SK-N-SH (cell line): ENCODE measurements at regions not wholly inside any gene's neighbourhood (a gene's known extent, or its start where the extent isn't known, plus 50 kb on each side); places are given as distances from the start of the nearest gene placed in this dataset.

Source experiments
- CTCF ChIA-PET: fragments of 300-600, 350-600 bp; formaldehyde crosslinking; extraction: SDS; loops from one replicate; lab custom pipeline; 2021; lab: Yijun Ruan, JAX
- POLR2A ChIA-PET: fragments of 350-600 bp; sonication (Branson Sonifier 250); formaldehyde crosslinking; extraction: SDS; loops from one replicate; lab custom pipeline; 2020; ENCODE audit warnings: antibody characterized with exemption, inconsistent platforms; lab: Yijun Ruan, JAX
- DNase-seq: peaks from one replicate; pipeline ENCODE4 v3.0.0; 2012
- H2AFZ ChIP-seq: fragments of 200-600 bp; sonication (generic); 2 replicates; pipeline ENCODE4 v1.8.1; 2016; ENCODE audit warnings: antibody characterized with exemption, mild to moderate bottlenecking, low read depth
- H3F3A ChIP-seq: fragments of 200-600 bp; sonication (generic); replicated peaks from 2 replicates; pipeline ENCODE3; 2016; ENCODE audit warnings: antibody characterized with exemption, mild to moderate bottlenecking; ENCODE audit not compliant: insufficient read depth
- H3K27ac ChIP-seq, 2 experiments: fragments of 200-500 bp in 1 of 2; fragments of 200-600 bp in 1 of 2; sonication (Bioruptor generic) in 1 of 2; sonication (generic), shearing (Covaris generic) in 1 of 2; 2 replicates each; pipeline versions ENCODE4 v1.5.1 to v1.6.1; 2014 to 2016; ENCODE audit warnings: low read depth in 2 of 2, inconsistent platforms in 1 of 2, low read length in 1 of 2, mild to moderate bottlenecking in 1 of 2, mixed read lengths in 1 of 2
- H3K27me3 ChIP-seq: fragments of 200-600 bp; sonication (generic), shearing (Covaris generic); 2 replicates; pipeline ENCODE4 v1.6.1; 2016; ENCODE audit warnings: mixed run types; ENCODE audit not compliant: insufficient read depth
- H3K36me3 ChIP-seq, 2 experiments: fragments of 200-500 bp in 1 of 2; fragments of 200-600 bp in 1 of 2; sonication (Bioruptor generic) in 1 of 2; sonication (generic) in 1 of 2; replicated peaks in 1 of 2; 2 replicates each; pipeline versions ENCODE3 to v1.5.1; 2014 to 2016; ENCODE audit warnings: low read length in 1 of 2, mild to moderate bottlenecking in 1 of 2; ENCODE audit not compliant: insufficient read depth in 2 of 2, control insufficient read depth in 1 of 2
- H3K4me1 ChIP-seq, 2 experiments: fragments of 200-500 bp in 1 of 2; fragments of 200-600 bp in 1 of 2; sonication (Bioruptor generic) in 1 of 2; sonication (generic), shearing (Covaris generic) in 1 of 2; 2 replicates each; pipeline versions ENCODE4 v1.5.1 to v1.6.1; 2014 to 2016; ENCODE audit warnings: low read depth in 1 of 2, low read length in 1 of 2, mixed run types in 1 of 2; ENCODE audit not compliant: insufficient read depth in 2 of 2, control insufficient read depth in 1 of 2
- H3K4me2 ChIP-seq: fragments of 200-600 bp; sonication (generic), shearing (Covaris generic); 2 replicates; pipeline ENCODE4 v1.6.1; 2017; ENCODE audit warnings: mixed run types
- H3K4me3 ChIP-seq, 2 experiments: fragments of 200-500 bp in 1 of 2; fragments of 200-600 bp in 1 of 2; sonication (Bioruptor generic) in 1 of 2; sonication (generic), shearing (Covaris generic) in 1 of 2; 2 replicates each; pipeline versions ENCODE4 v1.5.1 to v1.8.1; 2014 to 2016; ENCODE audit warnings: low read depth in 2 of 2, inconsistent platforms in 1 of 2, low read length in 1 of 2, mild to moderate bottlenecking in 1 of 2, mixed read lengths in 1 of 2, moderate library complexity in 1 of 2
- H3K79me2 ChIP-seq: fragments of 200-600 bp; sonication (generic); 2 replicates; pipeline ENCODE4 v1.8.1; 2017; ENCODE audit warnings: mild to moderate bottlenecking; ENCODE audit not compliant: insufficient read depth
- H3K9ac ChIP-seq: fragments of 200-600 bp; sonication (generic); 2 replicates; pipeline ENCODE4 v1.6.1; 2017; ENCODE audit warnings: mixed run types
- H3K9me2 ChIP-seq: fragments of 200-600 bp; sonication (generic); 2 replicates; pipeline ENCODE4 v1.6.1; 2017; ENCODE audit warnings: mixed run types
- H3K9me3 ChIP-seq: fragments of 200-600 bp; sonication (generic); 2 replicates; pipeline ENCODE4 v1.6.1; 2017; ENCODE audit warnings: mixed run types, mild to moderate bottlenecking, moderate library complexity
- H4K20me1 ChIP-seq: fragments of 200-600 bp; sonication (generic); 2 replicates; pipeline ENCODE4 v1.6.1; 2017; ENCODE audit warnings: mild to moderate bottlenecking, mixed run types; ENCODE audit not compliant: insufficient read depth
- CHD2 ChIP-seq: fragments of 150-350 bp; IDR thresholded peaks from 2 replicates; pipeline ENCODE4 v1.6.1; 2018; ENCODE audit warnings: low read length; ENCODE audit not compliant: partially characterized antibody
- FOSL2 ChIP-seq: IDR thresholded peaks from 2 replicates; pipeline ENCODE4 v1.4.0; 2012; ENCODE audit warnings: low read depth, mild to moderate bottlenecking, moderate library complexity, borderline replicate concordance
- GABPA ChIP-seq: IDR thresholded peaks from 2 replicates; pipeline ENCODE4 v1.4.0; 2012; ENCODE audit warnings: low read depth, mild to moderate bottlenecking
- JUND ChIP-seq: IDR thresholded peaks from 2 replicates; pipeline ENCODE4 v1.4.0; 2012
- POLR2AphosphoS5 ChIP-seq: IDR thresholded peaks from 2 replicates; pipeline ENCODE4 v1.6.1; 2012; ENCODE audit warnings: low read depth, low read length
- RAD21 ChIP-seq: IDR thresholded peaks from 2 replicates; pipeline ENCODE4 v1.6.1; 2012; ENCODE audit warnings: mild to moderate bottlenecking, low read length
- RFX5 ChIP-seq: IDR thresholded peaks from 2 replicates; pipeline ENCODE4 v1.6.1; 2012; ENCODE audit warnings: mild to moderate bottlenecking, improper control_type of control experiment, low read length
- RXRA ChIP-seq: IDR thresholded peaks from 2 replicates; pipeline ENCODE4 v1.4.0; 2012; ENCODE audit warnings: low read depth, mild to moderate bottlenecking, borderline replicate concordance
- SMC3 ChIP-seq: IDR thresholded peaks from 2 replicates; pipeline ENCODE4 v1.6.1; 2012; ENCODE audit warnings: low read depth, low read length, improper control_type of control experiment
- TAF1 ChIP-seq: IDR thresholded peaks from 2 replicates; pipeline ENCODE4 v1.6.1; 2012; ENCODE audit warnings: low read depth, mild to moderate bottlenecking, low read length, moderate library complexity, borderline replicate concordance
- TEAD4 ChIP-seq: IDR thresholded peaks from 2 replicates; pipeline ENCODE4 v1.4.0; 2012; ENCODE audit warnings: mild to moderate bottlenecking, borderline replicate concordance; ENCODE audit not compliant: insufficient read depth
- YY1 ChIP-seq: IDR thresholded peaks from 2 replicates; pipeline ENCODE4 v1.4.0; 2012; ENCODE audit warnings: low read depth, mild to moderate bottlenecking
- WGBS: methylation state at CpG from one replicate; pipeline ENCODE4 v1.1.6; 2017; ENCODE audit warnings: low lambda C conversion rate; 5-methylcytosine and 5-hydroxymethylcytosine counted together
- TF ChIP-seq, protein P1 (sequence below): IDR thresholded peaks from 2 replicates; pipeline ENCODE4 v1.6.1; 2012; ENCODE audit warnings: mild to moderate bottlenecking, low read depth, low read length, moderate library complexity
- TF ChIP-seq, protein P2 (sequence below): fragments of 150-350 bp; IDR thresholded peaks from 2 replicates; pipeline ENCODE4 v1.6.1; 2017; ENCODE audit warnings: antibody characterized with exemption, low read length, low read depth, borderline replicate concordance
- TF ChIP-seq, protein P3 (sequence below): IDR thresholded peaks from 2 replicates; pipeline ENCODE4 v1.4.0; 2012; ENCODE audit warnings: low read depth, borderline replicate concordance
- TF ChIP-seq, protein P4 (sequence below): fragments of 150-350 bp; IDR thresholded peaks from 2 replicates; pipeline ENCODE4 v1.6.1; 2016; ENCODE audit warnings: mild to moderate bottlenecking, low read depth, low read length

DNA sequence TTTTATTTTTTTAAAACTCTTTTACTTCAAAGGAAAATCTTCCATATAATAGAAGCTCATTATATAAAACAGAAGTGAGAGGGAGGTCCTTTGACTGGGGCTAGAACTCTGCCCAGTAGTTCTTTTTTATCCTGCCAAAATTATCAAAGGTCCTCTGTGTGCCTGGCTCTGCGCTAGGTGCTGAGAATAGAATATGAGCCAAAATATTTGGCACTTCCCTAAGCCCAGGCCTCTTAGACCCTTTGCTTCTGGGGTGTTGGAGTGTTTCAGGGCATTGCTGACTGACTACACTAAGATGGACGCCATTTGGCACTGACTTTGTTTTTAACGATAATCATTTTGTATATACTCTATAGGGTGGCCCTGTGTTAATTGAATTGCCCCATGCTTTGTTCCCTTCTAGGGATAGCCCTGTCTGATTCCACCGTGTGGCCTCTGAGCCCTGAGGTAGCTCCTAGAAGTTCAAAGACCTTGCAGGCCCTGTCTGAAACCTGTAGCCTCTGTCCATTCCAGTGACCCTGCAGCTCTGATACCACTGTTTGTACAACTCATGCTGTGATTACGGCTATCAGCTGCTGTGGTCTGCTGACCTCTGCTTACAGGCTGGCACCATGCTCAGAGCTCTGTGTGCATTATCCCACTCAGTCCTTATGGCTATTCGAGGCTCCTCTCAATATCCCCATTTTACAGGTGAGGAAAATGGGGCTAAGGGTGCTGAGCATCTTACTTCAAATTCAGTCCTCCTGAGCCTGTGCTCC lies 84.3 kb upstream of the SHB start:
- TF ChIP-seq, protein P1, sequence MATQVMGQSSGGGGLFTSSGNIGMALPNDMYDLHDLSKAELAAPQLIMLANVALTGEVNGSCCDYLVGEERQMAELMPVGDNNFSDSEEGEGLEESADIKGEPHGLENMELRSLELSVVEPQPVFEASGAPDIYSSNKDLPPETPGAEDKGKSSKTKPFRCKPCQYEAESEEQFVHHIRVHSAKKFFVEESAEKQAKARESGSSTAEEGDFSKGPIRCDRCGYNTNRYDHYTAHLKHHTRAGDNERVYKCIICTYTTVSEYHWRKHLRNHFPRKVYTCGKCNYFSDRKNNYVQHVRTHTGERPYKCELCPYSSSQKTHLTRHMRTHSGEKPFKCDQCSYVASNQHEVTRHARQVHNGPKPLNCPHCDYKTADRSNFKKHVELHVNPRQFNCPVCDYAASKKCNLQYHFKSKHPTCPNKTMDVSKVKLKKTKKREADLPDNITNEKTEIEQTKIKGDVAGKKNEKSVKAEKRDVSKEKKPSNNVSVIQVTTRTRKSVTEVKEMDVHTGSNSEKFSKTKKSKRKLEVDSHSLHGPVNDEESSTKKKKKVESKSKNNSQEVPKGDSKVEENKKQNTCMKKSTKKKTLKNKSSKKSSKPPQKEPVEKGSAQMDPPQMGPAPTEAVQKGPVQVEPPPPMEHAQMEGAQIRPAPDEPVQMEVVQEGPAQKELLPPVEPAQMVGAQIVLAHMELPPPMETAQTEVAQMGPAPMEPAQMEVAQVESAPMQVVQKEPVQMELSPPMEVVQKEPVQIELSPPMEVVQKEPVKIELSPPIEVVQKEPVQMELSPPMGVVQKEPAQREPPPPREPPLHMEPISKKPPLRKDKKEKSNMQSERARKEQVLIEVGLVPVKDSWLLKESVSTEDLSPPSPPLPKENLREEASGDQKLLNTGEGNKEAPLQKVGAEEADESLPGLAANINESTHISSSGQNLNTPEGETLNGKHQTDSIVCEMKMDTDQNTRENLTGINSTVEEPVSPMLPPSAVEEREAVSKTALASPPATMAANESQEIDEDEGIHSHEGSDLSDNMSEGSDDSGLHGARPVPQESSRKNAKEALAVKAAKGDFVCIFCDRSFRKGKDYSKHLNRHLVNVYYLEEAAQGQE, result no peak
- TF ChIP-seq YY1 (no peak), GABPA (no peak), SMC3 (no peak), FOSL2 (no peak), RXRA (no peak), TEAD4 (no peak), CHD2 (no peak), TAF1 (no peak), POLR2AphosphoS5 (no peak), JUND (no peak), RAD21 (no peak), RFX5 (no peak)
- TF ChIP-seq, protein P2, sequence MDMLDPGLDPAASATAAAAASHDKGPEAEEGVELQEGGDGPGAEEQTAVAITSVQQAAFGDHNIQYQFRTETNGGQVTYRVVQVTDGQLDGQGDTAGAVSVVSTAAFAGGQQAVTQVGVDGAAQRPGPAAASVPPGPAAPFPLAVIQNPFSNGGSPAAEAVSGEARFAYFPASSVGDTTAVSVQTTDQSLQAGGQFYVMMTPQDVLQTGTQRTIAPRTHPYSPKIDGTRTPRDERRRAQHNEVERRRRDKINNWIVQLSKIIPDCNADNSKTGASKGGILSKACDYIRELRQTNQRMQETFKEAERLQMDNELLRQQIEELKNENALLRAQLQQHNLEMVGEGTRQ, result no peak
- TF ChIP-seq, protein P3, sequence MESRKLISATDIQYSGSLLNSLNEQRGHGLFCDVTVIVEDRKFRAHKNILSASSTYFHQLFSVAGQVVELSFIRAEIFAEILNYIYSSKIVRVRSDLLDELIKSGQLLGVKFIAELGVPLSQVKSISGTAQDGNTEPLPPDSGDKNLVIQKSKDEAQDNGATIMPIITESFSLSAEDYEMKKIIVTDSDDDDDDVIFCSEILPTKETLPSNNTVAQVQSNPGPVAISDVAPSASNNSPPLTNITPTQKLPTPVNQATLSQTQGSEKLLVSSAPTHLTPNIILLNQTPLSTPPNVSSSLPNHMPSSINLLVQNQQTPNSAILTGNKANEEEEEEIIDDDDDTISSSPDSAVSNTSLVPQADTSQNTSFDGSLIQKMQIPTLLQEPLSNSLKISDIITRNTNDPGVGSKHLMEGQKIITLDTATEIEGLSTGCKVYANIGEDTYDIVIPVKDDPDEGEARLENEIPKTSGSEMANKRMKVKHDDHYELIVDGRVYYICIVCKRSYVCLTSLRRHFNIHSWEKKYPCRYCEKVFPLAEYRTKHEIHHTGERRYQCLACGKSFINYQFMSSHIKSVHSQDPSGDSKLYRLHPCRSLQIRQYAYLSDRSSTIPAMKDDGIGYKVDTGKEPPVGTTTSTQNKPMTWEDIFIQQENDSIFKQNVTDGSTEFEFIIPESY, result no peak
- TF ChIP-seq, protein P4, sequence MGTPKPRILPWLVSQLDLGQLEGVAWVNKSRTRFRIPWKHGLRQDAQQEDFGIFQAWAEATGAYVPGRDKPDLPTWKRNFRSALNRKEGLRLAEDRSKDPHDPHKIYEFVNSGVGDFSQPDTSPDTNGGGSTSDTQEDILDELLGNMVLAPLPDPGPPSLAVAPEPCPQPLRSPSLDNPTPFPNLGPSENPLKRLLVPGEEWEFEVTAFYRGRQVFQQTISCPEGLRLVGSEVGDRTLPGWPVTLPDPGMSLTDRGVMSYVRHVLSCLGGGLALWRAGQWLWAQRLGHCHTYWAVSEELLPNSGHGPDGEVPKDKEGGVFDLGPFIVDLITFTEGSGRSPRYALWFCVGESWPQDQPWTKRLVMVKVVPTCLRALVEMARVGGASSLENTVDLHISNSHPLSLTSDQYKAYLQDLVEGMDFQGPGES, result no peak
- H3K4me2 ChIP-seq, result no peak overlapping the region
- H3K27ac ChIP-seq, result peak overlapping the region in 1 of 2 experiments; percentile 98; a peak in 2 of 4 replicates
- H3K27me3 ChIP-seq, result no peaks in the 10 kb centered on the region
- no peak for DNase-seq
- H3K4me3 ChIP-seq, result no peak overlapping the region
- peaks cover 0 to 31% of the 10 kb centered on the region in 2 experiments; a peak in 2 of 4 replicates for H3K4me1 ChIP-seq
- H3K36me3 ChIP-seq, result no peaks in the 10 kb centered on the region
- no peaks in the 10 kb centered on the region for H3K9me2 ChIP-seq
- H4K20me1 ChIP-seq, result no peaks in the 10 kb centered on the region
- WGBS, result 78% methylated on average over 5 of the region's 6 CpGs
- H3K79me2 ChIP-seq, result no peaks in the 10 kb centered on the region
- H3K9me3 ChIP-seq, result no peaks in the 10 kb centered on the region
- ChIA-PET CTCF (interaction anchor here (0.7 to 5.6 kb wide), 7 partner anchors 12 to 722 kb away, joined by 3 to 43 read pairs (median 5); no protein-coding TSS in a partner anchor), POLR2A (no interaction called here)
- H3F3A ChIP-seq, result no peaks in the 10 kb centered on the region
- H2AFZ ChIP-seq, result no peak overlapping the region
- H3K9ac ChIP-seq, result no peak overlapping the region
